Coronary artery (tissue), 2 donors: ENCODE measurements at regions not wholly inside any gene's neighbourhood (a gene's known extent, or its start where the extent isn't known, plus 50 kb on each side); places are given as distances from the start of the nearest gene placed in this dataset.

ENCODE experiments used
- DNase-seq: peaks from one replicate; pipeline ENCODE4 v3.0.0-alpha.2; 2017; ENCODE audit warnings: low spot score
- H3K27ac ChIP-seq, 2 donors: fragments of 200-600 bp; sonication (generic); one replicate each; pipeline ENCODE4 v1.5.1; 2016 to 2019
- H3K4me3 ChIP-seq: fragments of 200-600 bp; sonication (generic); 2 replicates; pipeline ENCODE4 v1.5.1; 2016; ENCODE audit warnings: mild to moderate bottlenecking, moderate library complexity
- CTCF ChIP-seq: fragments of 200-600 bp; sonication (generic); IDR thresholded peaks from one replicate; pipeline ENCODE4 v1.5.1; 2019; ENCODE audit warnings: antibody characterized with exemption

- TF ChIP-seq CTCF: no peak
- Histone ChIP-seq H3K27ac (no peak overlapping the region), H3K4me3 (no peak overlapping the region)
- no peak for DNase-seq
Measured at GRCh38 chr9:111258875-111259271, 71.2 kb downstream of the OR2K2 start.

- Histone ChIP-seq H3K27ac (no peak overlapping the region), H3K4me3 (no peak overlapping the region)
- TF ChIP-seq CTCF: no peak
- DNase-seq: no peak
Measured at GRCh38 chr9:111258209-111258874, 71.7 kb downstream of the OR2K2 start.

GRCh38 chr9:111253742-111254437, 76.1 kb downstream of the OR2K2 start:
- no peak for DNase-seq
- TF ChIP-seq CTCF: no peak
- H3K4me3 ChIP-seq: no peak overlapping the region
- H3K27ac ChIP-seq: no peak overlapping the region

- TF ChIP-seq CTCF: no peak
- Histone ChIP-seq H3K4me3 (no peak overlapping the region), H3K27ac (no peak overlapping the region)
- no peak for DNase-seq
Measured at GRCh38 chr9:111250875-111251842, 78.9 kb downstream of the OR2K2 start.

- DNase-seq: no peak
Measured at GRCh38 chr9:111237447-111237846, 92.6 kb downstream of the OR2K2 start.

GRCh38 chr9:111236332-111236731, 93.7 kb downstream of the OR2K2 start:
- no peak overlapping the region for H3K27ac ChIP-seq
- H3K4me3 ChIP-seq: no peak overlapping the region
- no peak for TF ChIP-seq CTCF
- no peak for DNase-seq

More at GRCh38 chr9:111237447-111237846, 92.6 kb downstream of the OR2K2 start:
- Histone ChIP-seq H3K4me3 (no peak overlapping the region), H3K27ac (no peak overlapping the region)
- TF ChIP-seq CTCF: no peak
